CD4-positive, alpha-beta T cell (primary cell): ENCODE measurements at regions not wholly inside any gene's neighbourhood (a gene's known extent, or its start where the extent isn't known, plus 50 kb on each side); places are given as distances from the start of the nearest gene placed in this dataset.
"Not testable (repeated sequence)": the region's sequence is repeated elsewhere in the genome, so short reads cannot be mapped to it uniquely, and the experiment has no call there.

Experiments
- ATAC-seq: fragments of 200-7000 bp; cut with Tn5 transposase; one replicate; pipeline ENCODE4 v1.10.0; 2022; ENCODE audit warnings: mild to moderate bottlenecking; ENCODE audit not compliant: poor library complexity
- CTCF ChIA-PET: fragments of 350-600 bp; sonication (Branson Sonifier 250); formaldehyde crosslinking; loops from one replicate; lab custom pipeline; 2021; ENCODE audit warnings: antibody characterized with exemption, inconsistent platforms; lab: Charles Lee
- POLR2A ChIA-PET: fragments of 350-600 bp; sonication (Branson Sonifier 250); formaldehyde crosslinking; loops from one replicate; lab custom pipeline; 2021; ENCODE audit warnings: antibody characterized with exemption, inconsistent platforms; lab: Charles Lee
- DNase-seq, 14 experiments: peaks; one replicate each; pipeline ENCODE4 v3.0.0-alpha.2; 2013 to 2020; ENCODE audit warnings: mixed read lengths in 2 of 14
- H3K27ac ChIP-seq, 2 donors: one replicate each; pipeline versions ENCODE4 v1.5.1 to v1.7.0; 2013; ENCODE audit warnings: low read length in 2 of 2, low read depth in 1 of 2, mild to moderate bottlenecking in 1 of 2
- H3K27me3 ChIP-seq, 2 experiments: 1 replicate in 1 of 2; 2 replicates in 1 of 2; pipeline versions ENCODE4 v1.6.1 to v1.7.0; 2013; ENCODE audit warnings: low read length in 2 of 2, control low read depth in 1 of 2, mild to moderate bottlenecking in 1 of 2, moderate library complexity in 1 of 2; ENCODE audit not compliant: insufficient read depth in 2 of 2, control insufficient read depth in 1 of 2
- H3K36me3 ChIP-seq: one replicate; pipeline ENCODE4 v1.6.1; 2013; ENCODE audit warnings: low read length, control low read depth; ENCODE audit not compliant: insufficient read depth
- H3K4me1 ChIP-seq: one replicate; pipeline ENCODE4 v1.6.1; 2013; ENCODE audit warnings: low read length, control low read depth; ENCODE audit not compliant: insufficient read depth
- H3K4me3 ChIP-seq: one replicate; pipeline ENCODE4 v1.5.1; 2013; ENCODE audit warnings: mild to moderate bottlenecking, low read length, moderate library complexity
- H3K9me3 ChIP-seq, 2 experiments: 1 replicate in 1 of 2; 2 replicates in 1 of 2; pipeline versions ENCODE4 v1.6.1 to v1.7.0; 2013; ENCODE audit warnings: low read length in 2 of 2, mild to moderate bottlenecking in 2 of 2, control low read depth in 1 of 2, moderate library complexity in 1 of 2; ENCODE audit not compliant: control insufficient read depth in 1 of 2, insufficient read depth in 1 of 2
- H3K27ac Mint-ChIP-seq: one replicate; pipeline ENCODE4 v1.8.0; 2020; ENCODE audit warnings: mixed read lengths
- H3K27me3 Mint-ChIP-seq: one replicate; pipeline ENCODE4 v1.8.0; 2021; ENCODE audit warnings: mixed read lengths
- H3K36me3 Mint-ChIP-seq: one replicate; pipeline ENCODE4 v1.8.0; 2021; ENCODE audit warnings: low read depth, mixed read lengths
- H3K4me1 Mint-ChIP-seq: one replicate; pipeline ENCODE4 v1.8.0; 2021; ENCODE audit warnings: low read depth, mixed read lengths
- H3K4me3 Mint-ChIP-seq: one replicate; pipeline ENCODE4 v1.8.0; 2020; ENCODE audit warnings: mild to moderate bottlenecking, mixed read lengths
- H3K9me3 Mint-ChIP-seq: one replicate; pipeline ENCODE4 v1.8.0; 2020; ENCODE audit warnings: mixed read lengths
- intact Hi-C, 2 experiments: fragments of 100-400 bp; cut with DNase I in 1 of 2; cut with micrococcal nuclease in 1 of 2; formaldehyde crosslinking; loops; one replicate each; pipeline versions ENCODE4 v1.15.1 to v1.9.0; 2023 to 2025; cut with DNase I, micrococcal nuclease
- TF ChIP-seq, protein P1 (sequence below): fragments of 200-600 bp; IDR thresholded peaks from one replicate; pipeline ENCODE4 v1.8.0; 2022; ENCODE audit warnings: antibody characterized with exemption, mild to moderate bottlenecking

DNA sequence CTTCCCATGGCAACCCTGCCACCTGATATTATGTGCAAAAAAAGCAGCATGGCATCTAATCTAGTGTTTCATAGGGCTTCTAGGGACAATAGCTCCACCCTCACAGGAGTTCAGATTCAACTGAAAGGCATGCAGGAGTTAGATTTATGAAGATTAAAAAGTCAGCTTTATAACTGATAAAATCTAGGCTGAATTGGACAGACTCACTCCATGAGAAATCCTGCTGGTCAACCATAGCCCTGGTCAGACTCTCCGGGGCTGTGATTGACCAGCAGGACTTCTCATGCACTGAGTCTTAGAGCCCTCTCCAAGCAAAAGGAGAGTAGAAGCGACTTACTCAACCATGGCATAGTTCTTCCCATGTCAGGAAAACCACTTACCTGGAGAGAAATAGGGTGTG lies 345.4 kb downstream of the NEBL start:
- no peaks in the 10 kb centered on the region for H3K27me3 ChIP-seq
- POLR2A ChIA-PET: no interaction called here
- H3K9me3 ChIP-seq: peaks cover 0 to 14% of the 10 kb centered on the region in 2 experiments
- CTCF ChIA-PET: no interaction called here
- no peaks in the 10 kb centered on the region for H3K4me1 Mint-ChIP-seq
- H3K27ac Mint-ChIP-seq: no peak overlapping the region
- no peaks in the 10 kb centered on the region for H3K4me1 ChIP-seq
- no peak overlapping the region for H3K4me3 ChIP-seq
- no peaks in the 10 kb centered on the region for H3K36me3 Mint-ChIP-seq
- no peak overlapping the region for H3K4me3 Mint-ChIP-seq
- no peaks in the 10 kb centered on the region for H3K27me3 Mint-ChIP-seq
- TF ChIP-seq, protein P1, sequence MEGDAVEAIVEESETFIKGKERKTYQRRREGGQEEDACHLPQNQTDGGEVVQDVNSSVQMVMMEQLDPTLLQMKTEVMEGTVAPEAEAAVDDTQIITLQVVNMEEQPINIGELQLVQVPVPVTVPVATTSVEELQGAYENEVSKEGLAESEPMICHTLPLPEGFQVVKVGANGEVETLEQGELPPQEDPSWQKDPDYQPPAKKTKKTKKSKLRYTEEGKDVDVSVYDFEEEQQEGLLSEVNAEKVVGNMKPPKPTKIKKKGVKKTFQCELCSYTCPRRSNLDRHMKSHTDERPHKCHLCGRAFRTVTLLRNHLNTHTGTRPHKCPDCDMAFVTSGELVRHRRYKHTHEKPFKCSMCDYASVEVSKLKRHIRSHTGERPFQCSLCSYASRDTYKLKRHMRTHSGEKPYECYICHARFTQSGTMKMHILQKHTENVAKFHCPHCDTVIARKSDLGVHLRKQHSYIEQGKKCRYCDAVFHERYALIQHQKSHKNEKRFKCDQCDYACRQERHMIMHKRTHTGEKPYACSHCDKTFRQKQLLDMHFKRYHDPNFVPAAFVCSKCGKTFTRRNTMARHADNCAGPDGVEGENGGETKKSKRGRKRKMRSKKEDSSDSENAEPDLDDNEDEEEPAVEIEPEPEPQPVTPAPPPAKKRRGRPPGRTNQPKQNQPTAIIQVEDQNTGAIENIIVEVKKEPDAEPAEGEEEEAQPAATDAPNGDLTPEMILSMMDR: no peak
- intact Hi-C loops: no loop called here
- H3K27ac ChIP-seq: no peak overlapping the region
- peaks cover 2% of the 10 kb centered on the region for H3K9me3 Mint-ChIP-seq
- no peaks in the 10 kb centered on the region for H3K36me3 ChIP-seq
- ATAC-seq (no peak), DNase-seq (no peak)

DNA sequence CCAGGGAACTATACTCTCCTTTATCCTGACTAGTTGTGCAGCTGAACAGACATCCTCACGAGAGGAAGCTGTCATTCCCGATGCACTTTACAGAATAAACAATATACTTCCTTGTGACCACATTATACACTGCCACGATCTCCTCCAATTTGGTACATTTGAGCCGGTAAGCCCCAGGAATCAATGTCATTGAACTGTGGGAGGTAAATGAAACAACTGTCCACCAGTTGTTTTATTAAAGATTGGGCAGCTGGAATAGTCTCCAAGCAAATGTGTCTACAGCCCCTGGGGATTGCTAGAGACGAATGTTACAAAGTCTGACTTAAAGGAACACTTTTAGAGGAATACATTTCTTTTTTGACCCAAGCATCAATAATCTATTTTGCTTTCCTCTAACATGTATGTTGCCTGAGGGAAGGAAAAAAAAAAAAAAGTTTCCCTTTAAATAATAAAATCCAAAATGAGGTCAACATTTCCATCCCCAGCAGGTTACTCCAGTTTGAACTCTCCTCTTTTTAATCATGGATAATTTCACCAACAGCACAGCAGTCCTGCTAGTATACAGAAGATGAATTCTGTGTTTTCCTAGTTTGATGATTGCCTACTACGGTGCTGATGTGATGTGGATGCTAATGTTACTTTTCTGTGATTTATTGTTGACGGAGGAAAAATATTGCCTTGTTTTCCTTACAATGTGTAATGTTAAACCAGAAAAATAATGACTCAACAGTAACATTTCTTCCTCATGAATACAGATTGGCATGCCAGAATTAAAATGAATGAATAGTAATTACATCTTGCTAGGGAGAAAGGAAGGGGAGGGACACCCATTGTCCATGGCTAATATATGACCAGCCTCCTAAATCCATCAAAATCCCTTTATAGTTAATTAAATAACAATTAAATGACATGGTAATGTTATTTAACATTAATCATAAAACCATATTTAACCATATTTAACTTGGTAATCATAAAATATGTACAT lies 360.9 kb downstream of the NEBL start:
- intact Hi-C loops: no loop called here
- Histone ChIP-seq H3K27me3 (no peaks in the 10 kb centered on the region), H3K9me3 (peaks cover 4 to 6% of the 10 kb centered on the region in 2 experiments), H3K4me1 (no peaks in the 10 kb centered on the region), H3K36me3 (no peaks in the 10 kb centered on the region), H3K27ac (no peak overlapping the region), H3K4me3 (no peak overlapping the region)
- ChIA-PET CTCF (no interaction called here), POLR2A (no interaction called here)
- DNase-seq: no peak
- H3K9me3 Mint-ChIP-seq: peaks cover 8% of the 10 kb centered on the region
- no peaks in the 10 kb centered on the region for H3K4me1 Mint-ChIP-seq
- H3K27ac Mint-ChIP-seq: no peak overlapping the region
- H3K4me3 Mint-ChIP-seq: no peak overlapping the region
- ATAC-seq: no peak
- TF ChIP-seq, protein P1: no peak
- H3K27me3 Mint-ChIP-seq: no peaks in the 10 kb centered on the region
- no peaks in the 10 kb centered on the region for H3K36me3 Mint-ChIP-seq

DNA sequence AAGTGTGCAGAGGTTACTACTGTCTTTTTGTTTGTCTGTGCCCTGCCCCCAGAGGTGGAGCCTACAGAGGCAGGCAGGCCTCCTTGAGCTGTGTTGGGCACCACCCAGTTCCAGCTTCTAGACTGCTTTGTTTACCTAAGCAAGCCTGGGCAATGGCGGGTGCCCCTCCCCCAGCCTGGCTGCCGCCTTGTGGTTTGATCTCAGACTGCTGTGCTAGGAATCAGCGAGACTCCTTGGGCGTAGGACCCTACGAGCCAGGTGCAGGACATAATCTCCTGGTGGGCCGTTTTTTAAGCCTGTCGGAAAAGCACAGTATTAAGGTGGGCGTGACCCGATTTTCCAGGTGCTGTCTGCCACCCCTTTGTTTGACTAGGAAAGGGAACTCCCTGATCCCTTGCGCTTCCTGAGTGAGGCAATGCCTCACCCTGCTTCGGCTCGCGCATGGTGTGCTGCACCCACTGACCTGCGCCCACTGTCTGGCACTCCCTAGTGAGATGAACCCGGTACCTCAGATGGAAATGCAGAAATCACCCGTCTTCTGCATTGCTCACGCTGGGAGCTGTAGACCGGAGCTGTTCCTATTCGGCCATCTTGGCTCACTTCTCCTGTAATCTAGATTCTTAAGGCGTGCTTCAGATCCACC lies 365.7 kb downstream of the NEBL start:
- H3K4me3 Mint-ChIP-seq, H3K4me1 Mint-ChIP-seq, DNase-seq, H3K4me3 ChIP-seq, H3K36me3 Mint-ChIP-seq, CTCF ChIA-PET, H3K27me3 Mint-ChIP-seq, H3K27me3 ChIP-seq, H3K27ac Mint-ChIP-seq, H3K9me3 ChIP-seq, ATAC-seq, POLR2A ChIA-PET, H3K36me3 ChIP-seq, H3K4me1 ChIP-seq, H3K27ac ChIP-seq, intact Hi-C loops: not testable (repeated sequence)
- H3K9me3 Mint-ChIP-seq: peaks cover 11% of the 10 kb centered on the region
